ENCODE measurements at regions not wholly inside any gene's neighbourhood (a gene's known extent, or its start where the extent isn't known, plus 50 kb on each side); places are given as distances from the start of the nearest gene placed in this dataset.

- no peak for TF ChIP-seq TAF1 (IDR thresholded peaks at IDR 0.05; ENCODE audit: low read depth, low read length)
- TF ChIP-seq POLR2AphosphoS5 (IDR thresholded peaks at IDR 0.05; ENCODE audit: low read depth, low read length) = no peak
- TF ChIP-seq POLR2A (IDR thresholded peaks at IDR 0.05; ENCODE audit: low read depth, low read length) = no peak
- no peak for TF ChIP-seq SPI1 (IDR thresholded peaks at IDR 0.05; ENCODE audit: low read depth, low read length)
Observed at GRCh38 chr2:7577769-7578168, 660.6 kb downstream of the RNF144A start.

Data from GM12891 (cell line).